SHP77 (cell line): ENCODE measurements at regions not wholly inside any gene's neighbourhood (a gene's known extent, or its start where the extent isn't known, plus 50 kb on each side); places are given as distances from the start of the nearest gene placed in this dataset.

Experiments
- DNase-seq, 2 experiments: peaks; one replicate each; lab custom pipeline; 2025; lab: John Stamatoyannopoulos, UW

DNA sequence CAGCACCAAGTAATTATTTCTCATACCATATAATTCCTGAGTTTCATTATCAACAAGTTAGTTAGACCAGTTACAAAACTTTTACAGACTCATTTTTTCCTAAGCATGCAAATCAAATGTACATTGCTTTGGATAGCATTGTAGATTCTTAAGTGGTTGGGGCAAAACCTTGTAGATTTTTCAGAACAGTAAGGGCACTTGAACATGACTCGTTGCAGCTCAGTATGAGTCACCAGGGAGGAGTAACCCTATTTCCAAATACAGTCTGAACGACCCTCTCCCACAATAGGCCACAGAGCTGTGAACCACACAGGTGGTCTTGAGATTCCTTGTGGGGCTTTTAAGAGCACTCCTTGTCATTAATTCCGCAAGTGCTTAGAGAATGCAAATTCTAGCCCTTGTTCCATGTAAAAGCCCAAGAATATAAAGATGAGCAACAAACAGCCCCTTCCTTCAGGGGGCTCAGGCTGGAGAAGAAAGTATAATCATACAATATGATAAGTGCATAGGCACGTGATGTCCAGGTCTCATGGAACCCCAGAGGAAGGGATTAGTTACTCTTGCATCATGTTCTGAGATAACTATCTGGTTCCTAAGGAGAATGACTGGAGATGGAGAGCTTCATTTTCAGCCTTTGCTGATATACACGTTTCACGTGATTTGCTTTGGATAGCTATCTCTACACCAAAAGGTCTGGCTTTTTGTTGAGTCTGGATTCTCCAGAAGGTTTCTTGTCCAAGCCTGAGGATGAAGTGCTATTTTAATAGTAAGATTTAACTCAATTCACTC lies 295.7 kb downstream of the KCNN2 start:
- no peak for DNase-seq

- no peak for DNase-seq
Observed at GRCh38 chr5:114649878-114650277, 288.0 kb downstream of the KCNN2 start.

DNA sequence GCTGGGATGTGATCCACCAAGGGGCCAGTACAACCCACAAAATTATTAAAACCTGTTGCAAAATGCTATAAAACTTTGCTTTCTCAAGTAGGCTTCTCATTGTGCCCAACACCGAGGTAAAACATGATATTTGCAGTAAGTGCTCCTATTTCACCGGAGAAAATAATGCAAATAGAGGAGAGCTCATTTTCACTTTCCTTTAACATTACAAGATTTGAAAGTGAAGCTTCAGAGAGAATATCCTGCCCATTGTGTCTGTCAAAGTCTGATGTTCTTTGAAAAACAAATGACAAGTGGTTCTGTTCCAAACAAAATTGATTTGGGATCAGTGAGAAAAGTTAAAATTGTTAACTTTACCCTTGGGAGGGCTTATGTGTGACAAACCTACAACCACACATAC lies 287.1 kb downstream of the KCNN2 start:
- DNase-seq, result no peak

DNA sequence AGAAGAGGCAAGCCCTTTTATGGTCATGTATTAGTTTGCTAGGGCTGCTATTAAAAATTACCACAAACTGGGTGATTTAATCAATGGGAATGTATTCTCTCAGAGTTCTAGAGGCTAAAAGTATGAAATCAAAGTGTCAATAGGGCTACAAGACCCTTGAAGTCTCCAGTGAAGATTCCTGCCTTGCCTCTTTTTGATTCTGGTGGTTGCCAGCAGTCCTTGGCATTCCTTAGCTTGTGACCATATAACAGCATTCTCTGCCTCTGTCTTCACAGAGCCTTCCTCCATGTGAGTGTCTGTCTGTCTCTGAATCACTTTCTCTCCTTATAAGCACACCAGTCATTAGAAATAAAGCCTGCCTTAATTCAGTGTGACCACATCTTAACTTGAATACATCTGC lies 282.7 kb downstream of the KCNN2 start:
- DNase-seq, result no peak

DNA sequence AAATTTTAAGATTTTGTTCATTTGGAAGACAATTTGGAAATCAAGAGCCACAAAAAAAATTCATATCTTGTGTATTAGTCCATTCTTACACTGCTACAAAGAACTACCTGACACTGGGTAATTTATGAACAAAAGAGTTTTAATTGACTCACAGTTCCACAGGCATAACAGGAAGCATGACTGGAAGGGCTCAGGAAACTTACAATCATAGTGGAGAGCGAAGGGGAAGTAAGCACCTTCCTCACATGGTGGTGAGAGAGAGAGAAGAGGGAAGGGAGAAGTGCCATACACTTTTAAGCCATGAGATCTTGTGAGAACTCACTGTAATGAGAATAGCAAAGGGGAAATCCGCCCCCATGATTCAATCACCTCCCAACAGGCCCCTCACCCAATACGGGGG lies 274.4 kb downstream of the KCNN2 start:
- no peak for DNase-seq

- DNase-seq, result no peak
Observed at GRCh38 chr5:114634967-114635901, 273.4 kb downstream of the KCNN2 start.

- DNase-seq, result no peak
Observed at GRCh38 chr5:114634517-114634916, 272.6 kb downstream of the KCNN2 start.

GRCh38 chr5:114612406-114612805 lies 250.5 kb downstream of the KCNN2 start:
- no peak for DNase-seq

GRCh38 chr5:114581136-114581535 lies 219.3 kb downstream of the KCNN2 start:
- no peak for DNase-seq

DNA sequence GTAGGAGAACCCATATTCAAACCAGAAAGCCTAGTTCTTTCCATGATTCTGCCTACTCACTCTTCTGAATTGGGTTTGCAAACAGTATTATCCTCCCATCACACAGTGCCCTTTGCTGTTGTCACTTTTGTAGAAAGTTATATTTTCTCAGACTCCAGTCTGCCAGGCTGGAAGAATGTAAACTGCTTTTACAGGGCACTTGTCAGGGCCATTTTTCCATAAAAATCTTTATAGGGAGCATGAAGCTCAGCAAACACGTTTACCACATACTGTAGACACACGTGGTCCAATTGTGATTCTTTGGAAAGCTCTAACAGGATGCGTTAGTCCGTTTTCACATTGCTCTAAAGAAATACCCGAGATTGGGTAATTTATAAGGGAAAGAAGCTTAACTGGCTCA lies 204.0 kb downstream of the KCNN2 start:
- DNase-seq, result no peak

DNA sequence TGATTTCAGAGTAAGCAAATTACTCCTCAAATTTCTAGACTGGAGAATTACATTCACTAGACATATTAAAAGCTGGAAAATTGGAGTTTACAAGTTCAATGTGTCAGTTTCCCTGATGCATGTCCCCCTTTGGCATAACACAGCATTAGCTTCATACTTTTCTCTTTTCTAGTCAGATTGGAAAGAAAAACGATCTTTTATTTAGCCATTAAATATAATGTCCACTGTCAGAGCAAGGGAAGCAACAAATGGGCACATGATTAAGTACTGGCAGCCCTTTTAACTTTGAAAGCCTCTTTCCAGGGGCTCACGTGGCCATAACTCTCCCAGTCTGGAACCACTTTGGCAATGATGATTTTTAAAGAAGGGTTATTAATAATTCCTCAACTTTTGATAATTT lies 203.3 kb downstream of the KCNN2 start:
- DNase-seq, result no peak

- no peak for DNase-seq
Observed at GRCh38 chr5:114561415-114561814, 199.5 kb downstream of the KCNN2 start.
